Cardiac muscle cell (in vitro differentiated cells and primary cell): ENCODE measurements at regions not wholly inside any gene's neighbourhood (a gene's known extent, or its start where the extent isn't known, plus 50 kb on each side); places are given as distances from the start of the nearest gene placed in this dataset.

ENCODE experiments used
- DNase-seq, 2 donors: peaks; one replicate each; pipeline versions ENCODE4 v3.0.0 to v3.0.0-alpha.2; 2010 to 2017; ENCODE audit warnings: low read depth in 1 of 2, low spot score in 1 of 2
- H3K27ac ChIP-seq: fragments of 200-600 bp; sonication (generic); 2 replicates; pipeline ENCODE4 v1.5.1; 2016
- H3K27me3 ChIP-seq: fragments of 200-600 bp; sonication (generic); 2 replicates; pipeline ENCODE4 v1.6.0; 2016; ENCODE audit warnings: control low read depth
- H3K36me3 ChIP-seq: fragments of 200-600 bp; sonication (generic); 2 replicates; pipeline ENCODE4 v1.5.1; 2016; ENCODE audit warnings: control low read depth
- H3K4me1 ChIP-seq: fragments of 200-600 bp; sonication (generic); 2 replicates; pipeline ENCODE4 v1.8.1; 2017; ENCODE audit warnings: low read depth, mild to moderate bottlenecking, mixed run types
- H3K4me3 ChIP-seq: fragments of 200-600 bp; sonication (generic); 2 replicates; pipeline ENCODE4 v1.5.1; 2016; ENCODE audit warnings: mild to moderate bottlenecking
- H3K9me3 ChIP-seq: fragments of 200-600 bp; sonication (generic); 2 replicates; pipeline ENCODE4 v1.5.1; 2017; ENCODE audit warnings: low read depth, mild to moderate bottlenecking, control low read depth
- TF ChIP-seq, protein P1 (sequence below): IDR thresholded peaks from 2 replicates; pipeline ENCODE4 v1.5.1; 2012; ENCODE audit warnings: low read depth, mild to moderate bottlenecking, low read length

DNA sequence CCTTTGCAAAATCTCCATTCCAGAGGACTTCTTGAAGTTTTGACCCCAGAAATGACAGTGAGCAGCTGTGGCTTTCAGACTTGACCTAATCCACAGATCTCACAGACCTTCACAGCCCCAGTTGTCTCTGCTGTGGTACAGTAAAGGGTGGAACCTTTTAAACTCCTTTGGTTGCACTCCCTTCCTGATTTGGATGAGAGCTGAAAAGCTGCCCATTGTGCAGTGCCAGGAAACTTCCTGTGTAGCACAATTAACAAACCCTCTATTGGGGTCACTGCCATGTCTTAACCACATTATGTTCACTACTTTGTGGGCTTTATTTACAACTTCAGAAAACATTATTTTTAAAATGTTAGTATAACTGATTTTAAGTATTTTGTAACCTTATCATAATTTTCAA lies 56.7 kb upstream of the PCSK5 start:
- no peak for DNase-seq
- TF ChIP-seq, protein P1, sequence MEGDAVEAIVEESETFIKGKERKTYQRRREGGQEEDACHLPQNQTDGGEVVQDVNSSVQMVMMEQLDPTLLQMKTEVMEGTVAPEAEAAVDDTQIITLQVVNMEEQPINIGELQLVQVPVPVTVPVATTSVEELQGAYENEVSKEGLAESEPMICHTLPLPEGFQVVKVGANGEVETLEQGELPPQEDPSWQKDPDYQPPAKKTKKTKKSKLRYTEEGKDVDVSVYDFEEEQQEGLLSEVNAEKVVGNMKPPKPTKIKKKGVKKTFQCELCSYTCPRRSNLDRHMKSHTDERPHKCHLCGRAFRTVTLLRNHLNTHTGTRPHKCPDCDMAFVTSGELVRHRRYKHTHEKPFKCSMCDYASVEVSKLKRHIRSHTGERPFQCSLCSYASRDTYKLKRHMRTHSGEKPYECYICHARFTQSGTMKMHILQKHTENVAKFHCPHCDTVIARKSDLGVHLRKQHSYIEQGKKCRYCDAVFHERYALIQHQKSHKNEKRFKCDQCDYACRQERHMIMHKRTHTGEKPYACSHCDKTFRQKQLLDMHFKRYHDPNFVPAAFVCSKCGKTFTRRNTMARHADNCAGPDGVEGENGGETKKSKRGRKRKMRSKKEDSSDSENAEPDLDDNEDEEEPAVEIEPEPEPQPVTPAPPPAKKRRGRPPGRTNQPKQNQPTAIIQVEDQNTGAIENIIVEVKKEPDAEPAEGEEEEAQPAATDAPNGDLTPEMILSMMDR = no peak
- H3K9me3 ChIP-seq = no peaks in the 10 kb centered on the region
- no peak overlapping the region for H3K27ac ChIP-seq
- H3K4me3 ChIP-seq = no peak overlapping the region
- H3K27me3 ChIP-seq = no peaks in the 10 kb centered on the region
- no peaks in the 10 kb centered on the region for H3K4me1 ChIP-seq
- no peaks in the 10 kb centered on the region for H3K36me3 ChIP-seq

DNA sequence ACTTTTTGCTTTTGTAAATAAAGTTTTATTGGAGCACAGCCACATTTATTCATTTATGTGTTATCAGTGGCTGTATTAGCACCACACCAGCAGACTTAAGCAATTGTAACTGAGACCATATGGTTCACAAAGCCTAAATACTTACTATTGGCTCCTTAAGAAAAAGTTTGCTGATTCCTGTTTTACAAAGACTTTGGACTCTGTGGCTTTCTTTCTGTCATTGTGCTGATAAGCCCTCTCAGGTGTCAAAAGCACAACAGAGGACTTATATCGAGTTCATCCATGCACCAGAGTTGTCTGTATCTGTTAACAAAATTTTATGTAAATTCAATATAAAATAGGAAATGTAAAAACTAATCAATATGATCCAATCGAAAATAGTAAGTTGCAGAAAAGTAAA lies 55.6 kb upstream of the PCSK5 start:
- no peak for DNase-seq
- Histone ChIP-seq H3K27me3 (no peaks in the 10 kb centered on the region), H3K36me3 (no peaks in the 10 kb centered on the region), H3K9me3 (no peaks in the 10 kb centered on the region), H3K4me1 (no peaks in the 10 kb centered on the region), H3K27ac (no peak overlapping the region), H3K4me3 (no peak overlapping the region)
- TF ChIP-seq, protein P1 = no peak
